Duodenal mucosa (tissue), 2 donors: ENCODE measurements at regions not wholly inside any gene's neighbourhood (a gene's known extent, or its start where the extent isn't known, plus 50 kb on each side); places are given as distances from the start of the nearest gene placed in this dataset.

ENCODE experiments used
- H3K27ac ChIP-seq: one replicate; pipeline ENCODE4 v1.7.0; 2013; ENCODE audit warnings: low read depth, low read length
- H3K27me3 ChIP-seq, 2 donors: one replicate each; pipeline ENCODE4 v1.7.0; 2013; ENCODE audit warnings: low read length in 2 of 2, control low read depth in 1 of 2; ENCODE audit not compliant: insufficient read depth in 2 of 2, control insufficient read depth in 1 of 2
- H3K36me3 ChIP-seq, 2 donors: one replicate each; pipeline ENCODE4 v1.7.0; 2013; ENCODE audit warnings: low read length in 2 of 2, control low read depth in 1 of 2; ENCODE audit not compliant: insufficient read depth in 2 of 2, control insufficient read depth in 1 of 2
- H3K4me1 ChIP-seq, 2 donors: one replicate each; pipeline ENCODE4 v1.7.0; 2013; ENCODE audit warnings: low read length in 2 of 2, control low read depth in 1 of 2; ENCODE audit not compliant: insufficient read depth in 2 of 2, control insufficient read depth in 1 of 2
- H3K4me3 ChIP-seq, 2 donors: one replicate each; pipeline ENCODE4 v1.7.0; 2013; ENCODE audit warnings: low read length in 2 of 2, low read depth in 1 of 2
- H3K9ac ChIP-seq, 2 donors: one replicate each; pipeline ENCODE4 v1.7.0; 2013; ENCODE audit warnings: low read length in 2 of 2, low read depth in 1 of 2
- H3K9me3 ChIP-seq, 2 donors: one replicate each; pipeline ENCODE4 v1.7.0; 2013; ENCODE audit warnings: low read length in 2 of 2, control low read depth in 1 of 2; ENCODE audit not compliant: control insufficient read depth in 1 of 2

DNA sequence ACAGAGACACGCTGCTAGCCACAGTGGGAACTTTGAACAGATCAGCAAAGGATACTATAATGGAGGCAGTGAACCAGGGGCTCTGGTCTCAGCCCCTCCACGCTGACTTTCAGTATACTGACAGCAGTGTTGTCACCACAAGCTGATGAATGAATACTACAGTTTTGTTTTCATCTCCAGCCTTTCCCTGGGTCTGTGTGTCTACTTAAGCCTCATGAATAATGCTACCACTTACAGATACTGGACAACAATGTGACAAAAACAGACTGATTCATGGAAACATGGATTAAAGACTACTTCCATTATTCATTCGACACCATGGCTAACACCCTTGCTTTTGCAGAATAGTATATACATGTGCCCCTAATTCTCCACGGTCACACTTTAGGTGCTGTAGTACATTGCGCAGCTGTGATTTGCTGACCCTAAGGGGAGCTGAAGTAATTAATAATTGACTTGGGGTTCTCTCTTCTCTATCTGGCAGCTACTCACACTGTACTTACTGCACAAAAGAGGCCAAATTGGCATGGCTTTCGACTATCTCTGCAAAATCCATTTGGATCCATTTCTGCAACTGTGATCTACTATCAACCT, 203.2 kb upstream of the LYPLAL1 start:
- Histone ChIP-seq H3K9me3 (no peaks in the 10 kb centered on the region), H3K9ac (no peak overlapping the region), H3K4me3 (no peak overlapping the region), H3K36me3 (no peaks in the 10 kb centered on the region), H3K27me3 (no peaks in the 10 kb centered on the region), H3K4me1 (no peaks in the 10 kb centered on the region), H3K27ac (no peak overlapping the region)

DNA sequence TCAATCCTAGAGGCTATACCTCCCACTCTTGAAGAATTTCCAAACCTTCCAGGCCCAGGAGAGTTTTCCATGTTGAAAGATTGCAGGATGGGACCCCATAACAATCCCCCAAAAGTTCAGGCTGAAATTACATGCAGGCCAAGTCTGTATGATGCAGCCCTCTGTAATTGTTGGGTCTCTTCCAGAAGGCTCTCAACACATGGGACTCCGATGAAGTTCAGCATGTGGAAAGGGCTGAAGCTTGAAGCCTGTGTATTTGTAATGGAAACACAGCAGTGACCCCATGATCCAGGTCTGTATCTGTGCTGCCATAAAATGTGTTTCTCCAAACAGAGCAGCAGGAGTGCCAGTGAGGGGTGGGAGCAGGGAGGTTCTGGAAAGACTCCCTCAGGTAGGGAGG, 202.5 kb upstream of the LYPLAL1 start:
- Histone ChIP-seq H3K9ac (no peak overlapping the region), H3K4me3 (no peak overlapping the region), H3K36me3 (no peaks in the 10 kb centered on the region), H3K4me1 (no peaks in the 10 kb centered on the region), H3K9me3 (no peaks in the 10 kb centered on the region), H3K27ac (no peak overlapping the region), H3K27me3 (no peaks in the 10 kb centered on the region)

DNA sequence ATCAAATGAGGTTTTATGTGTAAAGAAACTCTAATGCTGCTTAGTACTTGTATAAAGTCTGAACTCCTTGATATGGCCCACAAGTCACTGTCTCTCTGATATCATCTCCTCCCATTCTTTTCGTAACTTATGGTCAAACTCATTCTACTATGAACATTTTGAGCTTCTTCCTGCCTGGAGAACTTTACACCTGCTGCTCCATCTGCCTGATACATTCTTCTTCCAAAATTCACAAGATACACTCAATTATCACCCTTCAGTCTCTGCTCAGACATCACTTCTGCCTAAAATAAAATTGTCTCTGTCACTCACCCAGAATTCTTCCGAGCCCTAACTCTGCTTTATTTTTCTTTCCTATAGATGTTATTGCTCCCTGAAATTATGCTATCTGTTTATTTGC, 192.8 kb upstream of the LYPLAL1 start:
- H3K27ac ChIP-seq = no peak overlapping the region
- no peaks in the 10 kb centered on the region for H3K4me1 ChIP-seq
- no peak overlapping the region for H3K4me3 ChIP-seq
- no peaks in the 10 kb centered on the region for H3K27me3 ChIP-seq
- H3K9ac ChIP-seq = no peak overlapping the region
- no peaks in the 10 kb centered on the region for H3K9me3 ChIP-seq
- H3K36me3 ChIP-seq = no peaks in the 10 kb centered on the region

DNA sequence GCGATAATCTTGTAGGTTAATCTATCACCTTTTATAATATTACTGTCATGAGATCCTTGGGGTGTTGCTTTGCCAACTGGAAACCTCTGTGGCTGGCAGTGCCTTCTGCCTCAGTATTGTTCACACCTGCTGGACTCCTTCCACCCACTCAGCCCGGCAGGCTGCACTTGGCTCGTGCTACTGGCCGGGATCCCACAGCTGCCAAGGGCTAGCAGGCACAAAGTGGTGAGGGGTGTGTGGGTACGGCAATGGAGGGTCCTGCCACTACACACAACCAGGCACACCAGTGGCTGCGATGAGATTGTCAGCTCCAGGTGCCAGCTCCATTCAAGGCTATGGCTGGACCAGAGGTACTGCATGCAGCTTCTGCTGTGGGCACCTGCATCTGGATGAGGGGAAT, 191.2 kb upstream of the LYPLAL1 start:
- H3K36me3 ChIP-seq = no peaks in the 10 kb centered on the region
- no peaks in the 10 kb centered on the region for H3K9me3 ChIP-seq
- no peaks in the 10 kb centered on the region for H3K4me1 ChIP-seq
- no peaks in the 10 kb centered on the region for H3K27me3 ChIP-seq
- no peak overlapping the region for H3K27ac ChIP-seq
- H3K9ac ChIP-seq = no peak overlapping the region
- H3K4me3 ChIP-seq = no peak overlapping the region

DNA sequence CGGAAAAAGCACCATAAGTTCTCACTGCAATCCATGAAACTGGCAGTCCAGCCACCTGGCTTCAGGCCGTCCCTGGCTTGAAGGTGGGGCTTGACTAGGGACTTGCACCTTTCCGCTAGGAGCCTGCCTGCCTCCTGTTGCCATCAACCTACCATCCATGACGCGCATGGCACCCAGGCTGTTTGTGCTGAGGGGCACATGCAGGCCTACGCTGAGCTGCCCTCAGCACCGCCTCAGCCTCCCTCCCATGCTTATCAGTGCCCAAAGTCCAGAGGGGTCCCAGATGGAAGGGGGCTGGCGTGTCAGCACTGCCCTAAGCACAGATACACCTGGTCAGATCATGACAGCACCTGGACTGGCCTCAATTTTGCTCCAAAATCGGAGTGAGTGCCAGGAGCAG, 190.2 kb upstream of the LYPLAL1 start:
- Histone ChIP-seq H3K9me3 (no peaks in the 10 kb centered on the region), H3K4me3 (no peak overlapping the region), H3K27me3 (no peaks in the 10 kb centered on the region), H3K36me3 (no peaks in the 10 kb centered on the region), H3K27ac (no peak overlapping the region), H3K4me1 (no peaks in the 10 kb centered on the region), H3K9ac (no peak overlapping the region)

DNA sequence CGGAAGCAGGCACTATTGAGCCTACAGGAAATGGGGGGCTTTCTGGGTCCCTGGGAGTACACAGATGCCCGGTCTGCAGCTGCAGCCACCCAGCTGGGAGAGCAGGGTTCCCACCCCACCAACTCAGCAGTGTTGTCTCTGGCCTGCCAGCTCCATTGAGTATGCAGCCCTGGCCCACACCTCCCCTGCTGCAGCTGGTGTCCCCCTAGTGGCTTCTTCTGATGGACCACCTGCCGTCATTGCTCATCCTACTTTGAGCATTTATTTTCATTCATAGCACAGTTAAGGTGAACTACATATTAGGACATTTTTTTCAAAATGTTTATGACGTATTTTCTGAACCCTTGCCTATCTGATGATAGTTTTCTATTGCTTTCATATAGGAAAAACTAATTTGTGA, 189.8 kb upstream of the LYPLAL1 start:
- H3K9me3 ChIP-seq = no peaks in the 10 kb centered on the region
- H3K27me3 ChIP-seq = no peaks in the 10 kb centered on the region
- no peak overlapping the region for H3K9ac ChIP-seq
- H3K4me3 ChIP-seq = no peak overlapping the region
- no peak overlapping the region for H3K27ac ChIP-seq
- no peaks in the 10 kb centered on the region for H3K36me3 ChIP-seq
- H3K4me1 ChIP-seq = no peaks in the 10 kb centered on the region

DNA sequence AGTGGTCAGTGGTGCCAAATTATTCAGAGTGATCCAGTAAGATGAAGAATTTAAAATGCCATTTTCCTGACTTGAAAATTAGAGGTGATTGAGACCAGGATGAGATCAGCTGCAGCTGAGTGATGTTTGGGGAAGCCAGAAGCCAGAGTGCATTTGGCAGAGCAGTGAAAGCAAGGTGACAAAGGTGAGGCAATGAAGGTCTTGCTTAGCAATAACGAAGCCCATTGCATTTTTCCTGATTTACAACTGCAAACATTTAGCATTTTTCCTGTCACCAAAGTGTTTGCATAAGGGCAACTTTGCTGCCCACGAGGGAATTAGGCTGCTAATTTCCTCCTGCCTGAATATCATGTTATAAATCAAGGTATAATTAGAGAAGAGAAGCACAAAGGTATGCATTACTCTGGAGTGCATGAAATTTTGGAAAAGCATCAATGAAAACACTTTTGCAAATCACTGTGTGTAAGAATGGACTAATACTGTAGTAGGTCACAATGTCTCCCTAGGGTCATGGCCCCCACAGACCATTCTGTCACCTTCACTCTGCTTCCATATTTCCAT, 188.2 kb upstream of the LYPLAL1 start:
- no peaks in the 10 kb centered on the region for H3K27me3 ChIP-seq
- no peaks in the 10 kb centered on the region for H3K9me3 ChIP-seq
- H3K36me3 ChIP-seq = no peaks in the 10 kb centered on the region
- H3K9ac ChIP-seq = no peak overlapping the region
- H3K4me3 ChIP-seq = no peak overlapping the region
- H3K4me1 ChIP-seq = no peaks in the 10 kb centered on the region
- H3K27ac ChIP-seq = no peak overlapping the region

DNA sequence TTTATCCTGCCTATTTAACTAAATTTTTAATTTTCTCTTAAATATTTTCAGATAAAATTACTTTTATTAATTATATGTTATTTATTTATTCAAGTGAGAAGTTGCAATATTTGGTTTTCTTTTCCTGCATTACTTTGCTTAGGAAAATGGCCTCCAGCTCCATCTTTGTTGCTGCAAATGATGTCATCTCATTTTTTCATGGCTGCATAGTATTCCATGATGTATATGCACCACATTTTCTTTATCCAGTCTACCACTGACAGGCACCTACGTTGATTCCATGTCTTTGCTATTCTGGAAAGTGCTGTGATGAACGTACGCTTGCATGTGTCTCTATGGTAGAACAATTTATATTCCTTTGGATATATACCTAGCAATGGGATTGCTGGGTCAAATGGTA, 186.9 kb upstream of the LYPLAL1 start:
- H3K27ac ChIP-seq = no peak overlapping the region
- no peak overlapping the region for H3K4me3 ChIP-seq
- H3K36me3 ChIP-seq = no peaks in the 10 kb centered on the region
- no peak overlapping the region for H3K9ac ChIP-seq
- no peaks in the 10 kb centered on the region for H3K27me3 ChIP-seq
- no peaks in the 10 kb centered on the region for H3K4me1 ChIP-seq
- no peaks in the 10 kb centered on the region for H3K9me3 ChIP-seq

DNA sequence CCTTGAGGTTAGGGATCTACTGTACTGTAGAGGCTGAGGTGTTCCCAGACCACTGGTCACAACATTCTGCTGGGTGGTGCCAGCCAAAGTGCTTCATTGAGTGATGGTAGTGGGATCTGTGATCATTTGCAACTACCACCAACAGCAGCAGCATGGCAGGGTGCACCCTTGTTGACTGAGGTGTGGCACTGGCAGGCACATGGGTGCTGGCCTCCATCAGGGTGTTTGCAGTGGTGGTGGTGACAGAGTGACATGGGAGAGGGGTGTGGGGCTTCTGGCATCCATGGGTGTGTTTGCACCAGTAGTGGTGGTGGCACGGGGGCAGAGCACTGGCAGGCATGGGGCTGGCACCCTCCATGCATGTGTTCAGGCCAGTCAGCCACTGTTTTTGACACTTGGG, 183.7 kb upstream of the LYPLAL1 start:
- Histone ChIP-seq H3K36me3 (no peaks in the 10 kb centered on the region), H3K27me3 (no peaks in the 10 kb centered on the region), H3K27ac (no peak overlapping the region), H3K9ac (no peak overlapping the region), H3K4me3 (no peak overlapping the region), H3K4me1 (no peaks in the 10 kb centered on the region), H3K9me3 (no peaks in the 10 kb centered on the region)

DNA sequence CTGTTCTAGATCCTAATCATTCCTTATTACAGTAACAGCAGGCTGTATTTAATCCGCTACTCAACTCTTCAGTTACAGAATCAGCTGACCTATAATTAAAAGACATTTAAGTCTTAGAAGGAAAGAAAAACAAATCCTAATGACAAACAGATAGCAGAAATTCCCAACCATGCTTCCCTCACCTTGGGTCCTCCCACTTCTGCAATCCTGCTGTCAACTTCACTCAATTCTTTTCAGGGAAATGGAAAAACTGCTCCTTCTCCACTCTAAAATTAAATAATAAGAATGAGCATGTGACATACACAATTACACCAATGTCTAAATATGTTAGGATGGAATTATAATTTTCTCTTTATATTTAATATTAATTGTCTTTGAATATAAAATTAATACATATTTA, 182.6 kb upstream of the LYPLAL1 start:
- no peak overlapping the region for H3K27ac ChIP-seq
- no peaks in the 10 kb centered on the region for H3K36me3 ChIP-seq
- H3K4me1 ChIP-seq = no peaks in the 10 kb centered on the region
- no peaks in the 10 kb centered on the region for H3K27me3 ChIP-seq
- H3K9me3 ChIP-seq = no peaks in the 10 kb centered on the region
- H3K9ac ChIP-seq = no peak overlapping the region
- no peak overlapping the region for H3K4me3 ChIP-seq

DNA sequence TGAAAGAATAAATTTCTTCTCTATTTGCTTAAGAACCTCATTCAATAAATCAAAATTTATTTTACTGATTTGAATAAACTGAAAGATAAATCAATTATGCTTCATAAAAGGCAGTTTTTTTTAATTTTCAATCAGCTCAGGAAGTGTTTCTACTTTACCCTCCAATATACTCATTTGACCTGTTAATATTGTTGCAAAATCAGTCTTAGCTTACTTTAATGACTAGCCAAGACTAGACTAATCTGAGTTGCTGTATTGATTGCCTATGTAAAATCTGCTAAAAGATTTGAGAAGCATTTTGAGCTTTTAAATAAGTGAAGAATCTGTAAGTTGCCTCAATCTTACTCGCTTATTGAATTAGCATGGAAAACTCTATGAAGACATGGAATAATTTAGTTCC, 179.1 kb upstream of the LYPLAL1 start:
- H3K27ac ChIP-seq = no peak overlapping the region
- H3K4me3 ChIP-seq = no peak overlapping the region
- no peaks in the 10 kb centered on the region for H3K4me1 ChIP-seq
- H3K9me3 ChIP-seq = no peaks in the 10 kb centered on the region
- no peaks in the 10 kb centered on the region for H3K36me3 ChIP-seq
- no peak overlapping the region for H3K9ac ChIP-seq
- H3K27me3 ChIP-seq = no peaks in the 10 kb centered on the region
